SH-SY5Y (cell line): ENCODE measurements at regions not wholly inside any gene's neighbourhood (a gene's known extent, or its start where the extent isn't known, plus 50 kb on each side); places are given as distances from the start of the nearest gene placed in this dataset.

Experiments used
- GATA2 ChIP-seq: IDR thresholded peaks from 2 replicates; pipeline ENCODE4 v1.6.1; 2011; ENCODE audit warnings: mild to moderate bottlenecking, low read depth, low read length
- GATA3 ChIP-seq: IDR thresholded peaks from 2 replicates; pipeline ENCODE4 v1.6.1; 2011; ENCODE audit warnings: low read depth, mild to moderate bottlenecking, low read length, moderate library complexity

DNA sequence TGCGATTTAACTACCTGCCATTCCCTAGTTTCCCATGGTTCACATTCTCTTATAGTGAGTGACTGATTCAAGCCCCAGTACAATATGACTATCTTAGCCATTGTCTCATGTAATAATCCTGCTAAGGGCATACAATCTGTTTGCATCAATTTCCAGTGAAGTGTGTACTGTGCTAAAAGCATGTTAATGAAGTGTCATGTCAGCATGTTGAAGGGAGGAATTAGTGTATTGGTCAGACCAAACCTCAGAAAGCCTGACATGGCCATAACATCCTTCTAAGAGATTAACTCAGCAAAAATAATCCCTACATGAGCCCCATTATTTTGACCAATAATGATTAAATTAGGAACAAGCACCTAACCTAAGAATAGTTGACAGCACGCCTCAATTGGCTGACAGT lies 442.4 kb downstream of the ENC1 start:
- no peak for TF ChIP-seq GATA2
- TF ChIP-seq GATA3 = no peak
